NOMO-1 (cell line): ENCODE measurements at regions not wholly inside any gene's neighbourhood (a gene's known extent, or its start where the extent isn't known, plus 50 kb on each side); places are given as distances from the start of the nearest gene placed in this dataset.

Experiments used
- DNase-seq, 2 experiments: peaks; one replicate each; lab custom pipeline; 2025; ENCODE audit not compliant: unreplicated experiment in 2 of 2; lab: John Stamatoyannopoulos, UW

DNA sequence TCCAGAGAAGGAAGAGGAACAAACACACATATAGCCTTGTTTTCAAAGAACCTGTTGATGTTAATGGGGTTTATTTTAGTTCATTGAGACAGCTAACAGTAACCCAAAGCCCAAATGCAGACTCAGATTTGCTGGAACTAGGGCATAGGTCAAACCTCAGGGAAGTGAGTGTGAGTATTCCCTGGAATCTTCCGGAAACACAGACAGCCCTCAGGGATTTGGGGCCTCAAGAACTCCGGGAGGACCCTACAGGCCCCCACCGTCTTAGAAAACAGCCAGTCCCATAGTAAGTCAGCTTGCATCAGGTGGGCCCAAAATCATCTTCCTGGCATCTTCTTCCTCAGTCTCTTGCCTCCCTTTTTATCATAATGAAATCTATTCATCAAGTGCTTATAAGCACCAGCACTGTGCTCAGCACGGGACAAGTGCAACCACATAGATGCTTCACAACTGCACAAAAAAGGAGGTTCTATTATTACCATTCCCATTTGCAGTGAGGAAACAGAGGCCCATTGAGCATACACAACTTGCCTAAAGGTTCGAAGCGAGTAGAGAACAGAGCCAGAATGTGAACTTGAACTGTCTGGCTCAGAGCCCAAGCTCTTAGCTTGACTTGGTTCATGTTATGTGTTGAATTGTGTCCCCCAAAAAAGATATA is 50.2 kb upstream of the BCL11A start:
- no peak for DNase-seq

- no peak for DNase-seq
Measured at GRCh38 chr2:60604486-60605064, 51.1 kb upstream of the BCL11A start.

DNA sequence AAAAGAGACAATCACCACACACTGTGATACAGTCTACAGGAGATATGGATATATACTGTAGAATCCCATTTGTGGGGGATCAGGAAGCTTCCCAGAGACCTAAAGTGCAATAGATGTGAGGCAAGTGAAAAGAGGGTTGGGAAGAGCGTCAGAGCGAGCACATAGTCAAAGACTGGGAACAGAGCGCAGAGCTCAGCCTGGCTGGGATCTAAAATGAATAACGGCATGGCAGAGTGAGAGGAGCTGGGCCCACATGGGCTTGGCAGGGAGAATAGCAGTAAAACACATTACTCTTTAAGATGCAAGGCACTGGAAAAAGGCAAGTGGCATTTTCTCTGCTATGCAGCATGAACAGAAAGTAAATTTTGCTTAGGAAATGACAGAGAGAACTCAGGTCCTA is 52.4 kb upstream of the BCL11A start:
- DNase-seq, result no peak

- DNase-seq, result no peak
Measured at GRCh38 chr2:60608679-60609078, 55.2 kb upstream of the BCL11A start.

DNA sequence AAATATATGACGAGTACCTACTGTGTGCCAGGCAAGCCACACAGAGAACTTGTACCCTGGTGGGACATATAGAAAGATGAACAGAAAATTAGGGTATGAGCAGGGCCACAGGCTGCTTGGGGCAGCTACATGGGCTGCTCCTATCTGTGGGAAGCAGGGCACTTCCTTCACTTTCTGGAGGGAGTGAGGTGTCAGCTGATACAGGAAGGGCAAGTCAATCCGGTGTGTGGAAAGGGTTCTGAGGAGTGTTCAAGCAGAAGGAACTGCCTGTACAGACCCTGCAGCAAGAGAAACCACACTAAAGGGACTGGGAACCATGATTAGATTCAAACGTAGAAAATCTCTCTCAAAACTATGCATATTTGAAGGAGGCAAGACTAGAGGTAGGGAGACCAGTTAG is 58.6 kb upstream of the BCL11A start:
- DNase-seq, result no peak

GRCh38 chr2:60614319-60614718 is 60.9 kb upstream of the BCL11A start:
- DNase-seq, result no peak

GRCh38 chr2:60621688-60622429 is 68.4 kb upstream of the BCL11A start:
- DNase-seq, result peak in 1 of 2 experiments; percentile 37

DNA sequence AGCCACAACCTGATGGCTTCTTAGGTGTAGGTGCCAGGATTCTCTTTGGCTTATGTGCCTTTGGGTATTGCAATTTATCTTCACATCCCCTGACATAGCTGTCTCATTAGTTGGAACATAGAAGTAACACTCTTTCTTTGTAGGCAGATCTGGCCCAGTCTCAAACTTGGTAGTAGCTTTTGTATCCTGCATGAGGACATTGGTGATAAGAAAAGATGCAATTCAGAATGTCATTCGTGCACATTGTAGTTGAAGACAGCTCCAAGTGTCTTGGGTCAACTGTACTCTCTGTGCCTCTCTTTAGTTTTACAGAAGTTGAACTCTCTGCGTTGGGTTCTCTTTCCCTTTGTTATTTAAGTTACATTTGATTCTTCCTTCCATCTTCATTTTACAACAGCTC is 69.6 kb upstream of the BCL11A start:
- DNase-seq, result no peak

- DNase-seq, result no peak
Measured at GRCh38 chr2:60627412-60627811, 74.0 kb upstream of the BCL11A start.

GRCh38 chr2:60628026-60628425 is 74.6 kb upstream of the BCL11A start:
- DNase-seq, result no peak

DNA sequence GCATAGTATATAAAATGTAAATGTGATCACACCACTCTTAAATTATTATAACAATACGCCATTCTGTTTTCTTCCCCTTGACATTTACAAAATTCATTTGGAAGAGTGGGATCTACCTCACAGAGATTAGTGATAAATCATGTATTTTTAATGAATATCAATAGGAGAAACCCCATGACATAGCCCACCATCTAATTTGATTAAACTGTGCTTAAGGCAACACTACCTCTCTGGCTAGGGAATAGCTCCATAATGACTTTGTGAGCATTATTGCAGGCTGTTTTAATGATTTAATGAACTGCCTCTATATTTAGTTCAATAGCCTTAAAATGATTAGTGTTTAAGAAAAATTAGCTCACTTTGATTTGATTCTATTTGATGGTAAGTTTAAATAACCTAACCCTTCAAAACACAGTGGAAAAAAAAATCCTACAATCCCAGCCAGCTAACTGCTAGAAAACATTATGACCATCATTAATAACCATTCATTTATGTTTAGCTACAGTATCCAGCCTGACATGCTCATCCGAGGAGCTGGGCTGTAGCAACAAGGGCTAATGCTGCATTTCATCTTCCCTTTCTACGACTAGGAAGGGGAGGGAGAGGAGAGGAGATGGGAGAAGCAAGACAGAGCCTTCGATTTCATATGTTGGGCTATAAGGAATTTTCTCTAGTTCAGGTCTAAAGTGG is 75.3 kb upstream of the BCL11A start:
- DNase-seq, result no peak

GRCh38 chr2:60629305-60629662 is 75.8 kb upstream of the BCL11A start:
- no peak for DNase-seq

DNA sequence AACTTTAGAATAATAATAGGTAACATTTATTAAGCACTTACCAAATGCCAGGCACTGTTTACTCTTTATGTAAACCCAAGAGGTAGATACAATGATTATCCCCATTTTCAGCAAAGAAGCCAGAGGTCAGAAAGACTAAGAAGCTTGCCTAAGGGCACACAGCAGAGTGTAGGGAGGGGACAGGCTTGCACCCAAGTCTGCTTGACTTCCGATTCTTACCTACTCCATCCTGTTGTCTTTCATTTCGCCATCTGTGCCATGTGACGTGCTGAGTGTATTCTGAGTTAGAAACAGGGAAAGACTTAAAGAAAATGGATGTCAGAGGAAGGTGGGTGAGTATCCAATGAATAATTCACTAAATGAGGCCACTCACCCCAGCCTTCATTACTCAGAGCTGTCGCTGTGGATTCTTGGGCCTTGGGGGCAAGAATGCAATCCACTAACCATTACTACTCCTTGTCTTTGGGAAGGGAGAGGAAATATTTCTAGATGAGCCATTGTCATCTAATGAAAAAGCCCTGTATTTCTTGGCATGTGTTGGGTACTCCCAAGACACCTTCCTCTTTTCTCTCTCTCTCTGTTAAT is 76.4 kb upstream of the BCL11A start:
- DNase-seq, result no peak

DNA sequence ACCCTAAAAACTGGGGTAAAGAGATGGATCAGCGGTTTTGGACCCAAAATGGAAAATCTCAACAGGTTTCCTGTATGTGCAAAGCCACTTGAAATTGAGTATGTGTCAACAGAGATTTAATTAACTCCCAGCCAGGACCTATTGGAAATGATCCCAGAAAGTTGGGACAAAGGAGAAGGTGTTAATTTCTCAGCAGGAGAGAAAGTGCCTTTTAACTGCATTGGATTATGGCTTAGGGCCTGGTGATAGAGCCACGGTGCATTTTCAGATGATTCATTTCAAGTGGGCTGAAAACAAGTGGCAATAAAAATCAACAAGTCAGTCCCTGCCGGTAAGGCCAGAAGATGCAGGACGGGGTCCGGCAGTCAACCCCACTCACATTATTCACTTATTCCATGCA is 80.2 kb upstream of the BCL11A start:
- no peak for DNase-seq

- DNase-seq, result no peak
Measured at GRCh38 chr2:60634438-60634837, 81.0 kb upstream of the BCL11A start.

DNA sequence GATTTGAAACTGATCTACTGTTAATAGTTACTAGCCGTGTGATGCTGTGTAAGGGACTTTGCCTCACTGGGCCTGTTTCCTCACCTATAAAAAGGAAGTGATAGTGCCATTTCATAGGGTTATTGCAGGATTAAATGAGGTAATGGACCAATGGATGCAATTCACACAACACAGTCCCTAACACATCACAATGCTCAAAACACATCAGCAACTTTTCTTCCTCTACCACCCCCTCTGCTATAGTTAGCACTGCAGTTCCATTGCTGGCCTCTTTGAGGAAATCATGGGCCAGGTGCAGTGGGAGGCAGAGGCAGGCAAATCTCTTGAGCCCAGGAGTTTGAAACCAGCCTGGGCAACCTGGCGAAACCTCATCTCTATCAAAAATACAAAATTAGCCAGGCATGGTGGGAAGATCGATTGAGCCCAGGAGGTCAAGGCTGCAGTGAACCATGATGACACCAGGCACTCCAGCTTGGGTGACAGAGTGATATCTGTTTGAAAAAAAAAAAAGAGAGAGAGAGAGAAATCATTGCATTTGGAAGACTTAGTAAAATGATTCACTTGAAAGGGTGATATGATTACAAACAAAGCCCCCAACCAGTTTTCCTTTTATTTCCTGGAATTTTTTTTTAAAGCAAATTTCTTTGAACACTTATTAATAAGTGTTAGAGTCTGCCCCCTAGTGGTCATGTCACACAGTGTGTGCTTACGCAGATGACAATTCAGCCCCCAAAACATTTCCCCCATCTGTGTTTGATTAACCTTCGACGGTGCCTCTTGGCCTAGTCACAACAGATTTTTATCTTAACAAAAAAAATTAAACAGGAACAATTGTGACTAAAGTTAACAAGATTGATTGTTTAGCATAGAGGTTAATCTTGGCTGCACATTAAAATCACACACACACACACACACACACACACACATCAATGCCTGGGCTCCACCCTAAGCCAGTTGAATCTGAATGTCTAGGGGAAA is 88.6 kb upstream of the BCL11A start:
- DNase-seq, result peak in 1 of 2 experiments; percentile 55

DNA sequence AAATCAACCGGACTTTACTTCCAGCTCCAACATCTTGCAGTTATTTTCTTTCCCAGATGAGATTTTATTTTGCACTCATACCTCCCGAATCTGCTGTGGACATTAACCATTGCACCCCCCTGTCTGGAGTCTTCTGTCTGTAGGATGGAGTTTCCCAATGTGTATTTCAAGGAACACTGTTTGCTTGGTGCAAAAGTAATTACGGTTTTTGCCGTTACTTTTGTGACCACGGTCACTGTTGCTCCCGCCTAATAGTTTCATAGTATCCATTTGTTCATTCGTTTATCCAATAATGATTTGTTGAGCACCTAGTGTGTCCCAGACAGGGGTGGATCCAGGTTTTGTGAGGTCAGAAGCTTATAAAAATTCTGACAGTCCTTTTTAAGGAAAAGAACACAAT is 90.3 kb upstream of the BCL11A start:
- DNase-seq, result no peak

- no peak for DNase-seq
Measured at GRCh38 chr2:60644951-60645350, 91.5 kb upstream of the BCL11A start.

- no peak for DNase-seq
Measured at GRCh38 chr2:60648191-60648590, 94.7 kb upstream of the BCL11A start.

DNA sequence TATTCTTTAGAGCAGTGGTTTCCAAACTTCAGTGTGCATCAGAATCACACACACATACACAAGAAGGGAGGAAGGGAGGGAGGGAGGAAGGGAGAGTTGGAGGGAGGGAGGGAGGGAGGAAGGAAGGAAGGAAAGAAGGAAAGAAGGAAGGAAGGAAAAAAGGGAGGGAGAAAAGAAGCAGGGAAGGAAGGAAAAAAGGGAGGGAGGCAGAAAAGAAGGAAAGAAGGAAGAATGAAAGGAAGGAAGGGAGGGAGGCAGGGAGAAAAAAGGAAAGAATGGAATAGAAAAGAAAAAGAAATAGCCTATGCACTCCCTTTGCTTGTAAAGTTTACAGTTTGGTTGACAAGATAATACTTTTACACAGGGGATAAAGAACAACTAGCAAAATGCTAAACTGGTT is 96.3 kb upstream of the BCL11A start:
- no peak for DNase-seq
